ENCODE measurements at regions not wholly inside any gene's neighbourhood (a gene's known extent, or its start where the extent isn't known, plus 50 kb on each side); places are given as distances from the start of the nearest gene placed in this dataset.

GRCh38 chr16:79911660-79912059 is 311.1 kb upstream of the MAF start:
- Histone ChIP-seq H3K4me2 (ENCODE audit: low read depth, low read length, poor library complexity, severe bottlenecking) (no peak overlapping the region), H3K27me3 (ENCODE audit: insufficient read depth, low read length, poor library complexity, severe bottlenecking) (no peaks in the 10 kb centered on the region), H3K9ac (ENCODE audit: low read depth, low read length, poor library complexity, severe bottlenecking) (no peak overlapping the region), H3K36me3 (ENCODE audit: insufficient read depth, low read length) (no peaks in the 10 kb centered on the region), H3K9me2 (replicated peaks; ENCODE audit: low read depth, low read length) (no peaks in the 10 kb centered on the region), H3K9me3 (ENCODE audit: insufficient read depth, low read depth, low read length) (no peaks in the 10 kb centered on the region), H2AFZ (ENCODE audit: low read length) (no peak overlapping the region), H3F3A (ENCODE audit: low read depth) (no peaks in the 10 kb centered on the region), H3K4me1 (ENCODE audit: insufficient read depth, low read length, poor library complexity, severe bottlenecking) (no peaks in the 10 kb centered on the region), H3K4me3 (ENCODE audit: low read length, poor library complexity, severe bottlenecking) (no peak overlapping the region), H4K20me1 (ENCODE audit: insufficient read depth, low read length, poor library complexity, severe bottlenecking) (no peaks in the 10 kb centered on the region), H3K79me2 (ENCODE audit: insufficient read depth, low read length) (no peaks in the 10 kb centered on the region)
- TF ChIP-seq CTCF (conservative IDR thresholded peaks at IDR 0.05; ENCODE audit: low read length), result no peak
- no peak for TF ChIP-seq EZH2phosphoT487 (IDR thresholded peaks at IDR 0.05; ENCODE audit: borderline replicate concordance)

- no peak overlapping the region for H2AFZ ChIP-seq (ENCODE audit: low read length)
- H3F3A ChIP-seq (ENCODE audit: low read depth), result no peaks in the 10 kb centered on the region
- H3K9me3 ChIP-seq (ENCODE audit: insufficient read depth, low read depth, low read length), result no peaks in the 10 kb centered on the region
- no peak overlapping the region for H3K4me2 ChIP-seq (ENCODE audit: low read depth, low read length, poor library complexity, severe bottlenecking)
- no peaks in the 10 kb centered on the region for H3K79me2 ChIP-seq (ENCODE audit: insufficient read depth, low read length)
- no peak overlapping the region for H3K9ac ChIP-seq (ENCODE audit: low read depth, low read length, poor library complexity, severe bottlenecking)
- H3K27me3 ChIP-seq (ENCODE audit: insufficient read depth, low read length, poor library complexity, severe bottlenecking), result no peaks in the 10 kb centered on the region
- H3K9me2 ChIP-seq (replicated peaks; ENCODE audit: low read depth, low read length), result no peaks in the 10 kb centered on the region
- TF ChIP-seq CTCF (conservative IDR thresholded peaks at IDR 0.05; ENCODE audit: low read length) (no peak), EZH2phosphoT487 (IDR thresholded peaks at IDR 0.05; ENCODE audit: borderline replicate concordance) (no peak)
- peaks cover 5% of the 10 kb centered on the region for H3K4me1 ChIP-seq (ENCODE audit: insufficient read depth, low read length, poor library complexity, severe bottlenecking)
- H3K36me3 ChIP-seq (ENCODE audit: insufficient read depth, low read length), result no peaks in the 10 kb centered on the region
- no peak overlapping the region for H3K4me3 ChIP-seq (ENCODE audit: low read length, poor library complexity, severe bottlenecking)
- no peaks in the 10 kb centered on the region for H4K20me1 ChIP-seq (ENCODE audit: insufficient read depth, low read length, poor library complexity, severe bottlenecking)
These were observed 309.0 kb upstream of the MAF start for GRCh38 chr16:79909571-79909970.

GRCh38 chr16:79903471-79903870 is 302.9 kb upstream of the MAF start:
- H4K20me1 ChIP-seq (ENCODE audit: insufficient read depth, low read length, poor library complexity, severe bottlenecking), result no peaks in the 10 kb centered on the region
- no peaks in the 10 kb centered on the region for H3K27me3 ChIP-seq (ENCODE audit: insufficient read depth, low read length, poor library complexity, severe bottlenecking)
- no peak overlapping the region for H2AFZ ChIP-seq (ENCODE audit: low read length)
- no peaks in the 10 kb centered on the region for H3K79me2 ChIP-seq (ENCODE audit: insufficient read depth, low read length)
- no peaks in the 10 kb centered on the region for H3K36me3 ChIP-seq (ENCODE audit: insufficient read depth, low read length)
- no peak overlapping the region for H3K4me2 ChIP-seq (ENCODE audit: low read depth, low read length, poor library complexity, severe bottlenecking)
- H3K9me2 ChIP-seq (replicated peaks; ENCODE audit: low read depth, low read length), result no peaks in the 10 kb centered on the region
- no peak overlapping the region for H3K9ac ChIP-seq (ENCODE audit: low read depth, low read length, poor library complexity, severe bottlenecking)
- H3K9me3 ChIP-seq (ENCODE audit: insufficient read depth, low read depth, low read length), result no peaks in the 10 kb centered on the region
- no peak overlapping the region for H3K4me3 ChIP-seq (ENCODE audit: low read length, poor library complexity, severe bottlenecking)
- TF ChIP-seq CTCF (conservative IDR thresholded peaks at IDR 0.05; ENCODE audit: low read length) (no peak), EZH2phosphoT487 (IDR thresholded peaks at IDR 0.05; ENCODE audit: borderline replicate concordance) (no peak)
- peaks cover 5% of the 10 kb centered on the region for H3K4me1 ChIP-seq (ENCODE audit: insufficient read depth, low read length, poor library complexity, severe bottlenecking)
- no peaks in the 10 kb centered on the region for H3F3A ChIP-seq (ENCODE audit: low read depth)
